Endothelial cell of umbilical vein (primary cell): ENCODE measurements at regions not wholly inside any gene's neighbourhood (a gene's known extent, or its start where the extent isn't known, plus 50 kb on each side); places are given as distances from the start of the nearest gene placed in this dataset.

Experiments
- BruUV-seq: library from RNA; stranded (reverse); fragments of 400-500 nt; replicated peaks from 2 replicates; lab custom pipeline; 2021; lab: Mats Ljungman, UMichigan
- CTCF ChIA-PET: fragments of 300-600, 350-600 bp; sonication (Branson Sonifier 250); formaldehyde crosslinking; loops from one replicate; lab custom pipeline; 2021; ENCODE audit warnings: antibody characterized with exemption, inconsistent platforms; lab: Charles Lee
- POLR2A ChIA-PET: fragments of 300-600, 350-600 bp; sonication (Branson Sonifier 250); formaldehyde crosslinking; loops from one replicate; lab custom pipeline; 2021; ENCODE audit warnings: antibody characterized with exemption, inconsistent platforms; lab: Charles Lee
- DNase-seq: peaks from one replicate; pipeline ENCODE4 v3.0.0-alpha.2; 2011; ENCODE audit warnings: low read depth, low spot score
- FAIRE-seq: peaks from 2 replicates; lab custom pipeline; 2011; peaks lifted over from hg19 to GRCh38; lab: Jason Lieb, UNC
- H2AFZ ChIP-seq: 2 replicates; pipeline ENCODE4 v1.6.0; 2012; ENCODE audit warnings: low read depth, low read length, control low read depth, inconsistent platforms
- H3K27ac ChIP-seq: 2 replicates; pipeline ENCODE4 v1.5.1; 2011; ENCODE audit warnings: low read depth, mild to moderate bottlenecking, control low read depth, low read length, moderate library complexity; ENCODE audit not compliant: insufficient read depth
- H3K27me3 ChIP-seq, 2 experiments: 2 replicates each; pipeline versions ENCODE4 v1.6.0 to v1.6.1; 2011; ENCODE audit warnings: low read length in 2 of 2, mixed read lengths in 1 of 2; ENCODE audit not compliant: control insufficient read depth in 2 of 2, insufficient read depth in 2 of 2
- H3K36me3 ChIP-seq, 2 experiments: 2 replicates in 1 of 2; 3 replicates in 1 of 2; pipeline ENCODE4 v1.5.1; 2011; ENCODE audit warnings: low read length in 2 of 2, mild to moderate bottlenecking in 1 of 2, moderate library complexity in 1 of 2; ENCODE audit not compliant: control insufficient read depth in 2 of 2, insufficient read depth in 2 of 2; ENCODE audit errors: extremely low read depth in 1 of 2
- H3K4me1 ChIP-seq: 3 replicates; pipeline ENCODE4 v1.5.1; 2011; ENCODE audit warnings: mild to moderate bottlenecking, low read length; ENCODE audit not compliant: control insufficient read depth, insufficient read depth; ENCODE audit errors: extremely low read depth
- H3K4me2 ChIP-seq: 2 replicates; pipeline ENCODE4 v1.6.1; 2011; ENCODE audit warnings: low read length, control low read depth, mixed read lengths; ENCODE audit not compliant: insufficient read depth
- H3K4me3 ChIP-seq, 3 experiments: fragments of 200-600 bp in 1 of 3; sonication (generic), shearing (Covaris generic) in 1 of 3; replicated peaks in 1 of 3; 2 replicates each; pipeline ENCODE4 v1.5.1; 2011 to 2016; ENCODE audit warnings: control low read depth in 3 of 3, low read length in 3 of 3, mild to moderate bottlenecking in 2 of 3, inconsistent platforms in 1 of 3, low read depth in 1 of 3, moderate library complexity in 1 of 3; ENCODE audit not compliant: insufficient read depth in 1 of 3
- H3K79me2 ChIP-seq: 2 replicates; pipeline ENCODE4 v1.6.0; 2012; ENCODE audit warnings: low read length, inconsistent platforms; ENCODE audit not compliant: control insufficient read depth, insufficient read depth
- H3K9ac ChIP-seq: replicated peaks from 2 replicates; pipeline ENCODE3; 2011; ENCODE audit warnings: low read length, control low read depth; ENCODE audit not compliant: insufficient read depth; ENCODE audit errors: extremely low read depth
- H3K9me1 ChIP-seq: replicated peaks from 3 replicates; pipeline ENCODE4 v1.6.0; 2011; ENCODE audit warnings: mild to moderate bottlenecking, low read length; ENCODE audit not compliant: control insufficient read depth, insufficient read depth; ENCODE audit errors: extremely low read depth
- H3K9me3 ChIP-seq: replicated peaks from 2 replicates; pipeline ENCODE4 v1.5.1; 2012; ENCODE audit warnings: low read length, inconsistent platforms; ENCODE audit not compliant: control insufficient read depth, insufficient read depth
- H4K20me1 ChIP-seq: replicated peaks from 2 replicates; pipeline ENCODE3; 2011; ENCODE audit warnings: mild to moderate bottlenecking, low read length; ENCODE audit not compliant: control insufficient read depth, insufficient read depth; ENCODE audit errors: extremely low read depth
- EZH2 ChIP-seq: IDR thresholded peaks from 2 replicates; pipeline ENCODE4 v1.6.1; 2012; ENCODE audit warnings: borderline replicate concordance, low read depth, mild to moderate bottlenecking, moderate library complexity, low read length, inconsistent platforms; ENCODE audit not compliant: severe bottlenecking
- FOS ChIP-seq: IDR thresholded peaks from 2 replicates; pipeline ENCODE4 v1.6.1; 2011; ENCODE audit warnings: mild to moderate bottlenecking, low read length, moderate library complexity, borderline replicate concordance; ENCODE audit not compliant: insufficient read depth
- GATA2 ChIP-seq: IDR thresholded peaks from 2 replicates; pipeline ENCODE4 v1.7.0; 2011; ENCODE audit warnings: low read depth, mild to moderate bottlenecking, moderate library complexity, mixed read lengths, low read length; ENCODE audit not compliant: insufficient read length, insufficient read depth
- JUN ChIP-seq: IDR thresholded peaks from 2 replicates; pipeline ENCODE4 v1.6.1; 2011; ENCODE audit warnings: borderline replicate concordance, low read depth; ENCODE audit not compliant: insufficient read length, insufficient read depth
- MYC ChIP-seq: IDR thresholded peaks from one replicate; pipeline ENCODE4 v1.6.1; 2011; ENCODE audit warnings: mild to moderate bottlenecking, low read depth, low read length
- POLR2A ChIP-seq: IDR thresholded peaks from 2 replicates; pipeline ENCODE4 v1.6.1; 2012; ENCODE audit warnings: low read depth, mild to moderate bottlenecking, control low read depth, low read length
- POLR2AphosphoS5 ChIP-seq: IDR thresholded peaks from 2 replicates; pipeline ENCODE4 v1.6.1; 2012; ENCODE audit warnings: low read depth, mild to moderate bottlenecking, control low read depth, low read length, moderate library complexity; ENCODE audit not compliant: insufficient read depth
- dilution Hi-C: fragments of 300-500 bp; cut with MboI; formaldehyde crosslinking; loops from one replicate; pipeline ENCODE4 v1.15.0; 2019; ENCODE audit warnings: low sequenced_read_pairs; ENCODE audit not compliant: extremely low pct_ligation_motif_present
- intact Hi-C: fragments of 100-400 bp; cut with micrococcal nuclease; formaldehyde crosslinking; loops from one replicate; pipeline ENCODE4 v1.10.0; 2022
- TF ChIP-seq, protein P1 (sequence below), 2 donors: IDR thresholded peaks; 1 replicate in 1 of 2; 2 replicates in 1 of 2; pipeline ENCODE4 v1.5.1; 2011; ENCODE audit warnings: low read length in 2 of 2, mild to moderate bottlenecking in 2 of 2, moderate library complexity in 2 of 2, control low read depth in 1 of 2, inconsistent platforms in 1 of 2, low read depth in 1 of 2; ENCODE audit not compliant: insufficient read depth in 1 of 2; ENCODE audit errors: extremely low read depth in 1 of 2

DNA sequence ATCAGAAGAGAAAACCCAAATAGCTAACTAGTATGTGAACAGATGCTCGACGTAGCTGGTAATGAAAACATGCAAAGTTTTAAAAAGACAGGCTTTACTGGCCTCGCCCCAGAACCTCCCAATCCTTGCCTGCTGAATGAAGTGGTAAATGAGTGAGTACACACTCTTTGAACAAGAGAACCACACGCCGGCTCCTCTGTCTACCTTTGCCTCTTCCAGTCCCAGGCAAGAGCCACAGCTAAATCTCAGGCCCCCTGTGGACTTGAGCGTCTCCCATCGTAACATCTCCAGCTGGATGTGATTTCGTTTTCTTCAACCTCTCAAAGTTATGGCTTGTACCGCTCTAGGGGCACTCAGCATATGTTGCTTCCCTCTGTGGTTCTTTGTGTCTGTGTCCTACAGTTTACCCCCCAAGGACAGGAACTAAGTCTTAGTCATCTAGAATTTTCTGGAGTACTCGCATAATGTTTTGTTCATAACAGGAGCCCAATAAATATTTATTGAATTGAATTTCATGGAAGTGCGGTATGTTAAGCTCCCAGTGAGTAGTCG lies 153.2 kb upstream of the TAB2 start:
- H3K4me1 ChIP-seq = peaks cover 5% of the 10 kb centered on the region
- FAIRE-seq = no peak

More for the DNA sequence above, 153.2 kb upstream of the TAB2 start:
- Histone ChIP-seq H3K4me2 (no peak overlapping the region), H3K9ac (no peak overlapping the region), H3K4me3 (no peak overlapping the region), H3K27ac (no peak overlapping the region), H3K9me3 (no peaks in the 10 kb centered on the region), H4K20me1 (no peaks in the 10 kb centered on the region), H3K36me3 (no peaks in the 10 kb centered on the region), H3K27me3 (no peaks in the 10 kb centered on the region), H3K9me1 (no peaks in the 10 kb centered on the region), H3K79me2 (no peaks in the 10 kb centered on the region), H2AFZ (no peak overlapping the region)
- TF ChIP-seq GATA2 (no peak), MYC (no peak), FOS (no peak), POLR2A (no peak), POLR2AphosphoS5 (no peak), JUN (no peak), EZH2 (no peak)
- TF ChIP-seq, protein P1, sequence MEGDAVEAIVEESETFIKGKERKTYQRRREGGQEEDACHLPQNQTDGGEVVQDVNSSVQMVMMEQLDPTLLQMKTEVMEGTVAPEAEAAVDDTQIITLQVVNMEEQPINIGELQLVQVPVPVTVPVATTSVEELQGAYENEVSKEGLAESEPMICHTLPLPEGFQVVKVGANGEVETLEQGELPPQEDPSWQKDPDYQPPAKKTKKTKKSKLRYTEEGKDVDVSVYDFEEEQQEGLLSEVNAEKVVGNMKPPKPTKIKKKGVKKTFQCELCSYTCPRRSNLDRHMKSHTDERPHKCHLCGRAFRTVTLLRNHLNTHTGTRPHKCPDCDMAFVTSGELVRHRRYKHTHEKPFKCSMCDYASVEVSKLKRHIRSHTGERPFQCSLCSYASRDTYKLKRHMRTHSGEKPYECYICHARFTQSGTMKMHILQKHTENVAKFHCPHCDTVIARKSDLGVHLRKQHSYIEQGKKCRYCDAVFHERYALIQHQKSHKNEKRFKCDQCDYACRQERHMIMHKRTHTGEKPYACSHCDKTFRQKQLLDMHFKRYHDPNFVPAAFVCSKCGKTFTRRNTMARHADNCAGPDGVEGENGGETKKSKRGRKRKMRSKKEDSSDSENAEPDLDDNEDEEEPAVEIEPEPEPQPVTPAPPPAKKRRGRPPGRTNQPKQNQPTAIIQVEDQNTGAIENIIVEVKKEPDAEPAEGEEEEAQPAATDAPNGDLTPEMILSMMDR (IDR thresholded peaks at IDR 0.05; ENCODE audit: extremely low read depth in 1 of 2, insufficient read depth in 1 of 2, low read depth in 1 of 2, low read length in 2 of 2) = no peak
- CTCF ChIA-PET = interaction anchor here (0.9 to 1.2 kb wide), 2 partner anchors 37 to 268 kb away, joined by 3 read pairs; no protein-coding TSS in a partner anchor
- BruUV-seq = no TSS peak
- intact Hi-C loops (no loop called here), dilution Hi-C loops (no loop called here)
- POLR2A ChIA-PET = no interaction called here
- DNase-seq = no peak
